OCI-LY1 (cell line): ENCODE measurements at regions not wholly inside any gene's neighbourhood (a gene's known extent, or its start where the extent isn't known, plus 50 kb on each side); places are given as distances from the start of the nearest gene placed in this dataset.

ENCODE experiments used
- H2AFZ ChIP-seq: fragments of 200-600 bp; sonication (generic), shearing (Covaris generic); 2 replicates; pipeline ENCODE4 v1.6.0; 2014; ENCODE audit warnings: antibody characterized with exemption, mild to moderate bottlenecking, low read length
- H3F3A ChIP-seq: fragments of 200-600 bp; sonication (generic), shearing (Covaris generic); 2 replicates; pipeline ENCODE4 v1.6.0; 2014; ENCODE audit warnings: mild to moderate bottlenecking, antibody characterized with exemption, low read length, moderate library complexity; ENCODE audit not compliant: insufficient read depth
- H3K27ac ChIP-seq: fragments of 200-600 bp; sonication (generic); 2 replicates; pipeline ENCODE4 v1.5.1; 2014; ENCODE audit warnings: low read length, mixed run types, mild to moderate bottlenecking, low read depth; ENCODE audit not compliant: poor library complexity, severe bottlenecking
- H3K27me3 ChIP-seq: fragments of 200-600 bp; sonication (generic); 2 replicates; pipeline ENCODE4 v1.6.0; 2014; ENCODE audit warnings: antibody characterized with exemption, mild to moderate bottlenecking, low read length, moderate library complexity; ENCODE audit not compliant: insufficient read depth
- H3K36me3 ChIP-seq: fragments of 200-600 bp; sonication (generic); 2 replicates; pipeline ENCODE4 v1.6.1; 2014; ENCODE audit warnings: mild to moderate bottlenecking, antibody characterized with exemption, low read length, moderate library complexity, mixed read lengths; ENCODE audit not compliant: insufficient read depth
- H3K4me1 ChIP-seq: fragments of 200-600 bp; sonication (generic); 2 replicates; pipeline ENCODE4 v1.5.1; 2014; ENCODE audit warnings: mild to moderate bottlenecking, low read length, moderate library complexity; ENCODE audit not compliant: insufficient read depth, severe bottlenecking
- H3K4me2 ChIP-seq: fragments of 200-600 bp; sonication (generic), shearing (Covaris generic); 2 replicates; pipeline ENCODE4 v1.6.1; 2014; ENCODE audit warnings: low read length
- H3K4me3 ChIP-seq: fragments of 200-600 bp; sonication (generic); 2 replicates; pipeline ENCODE4 v1.5.1; 2014; ENCODE audit warnings: low read length, low read depth, mild to moderate bottlenecking, mixed read lengths; ENCODE audit not compliant: poor library complexity, severe bottlenecking
- H3K79me2 ChIP-seq: fragments of 200-600 bp; shearing (Covaris generic); 2 replicates; pipeline ENCODE4 v1.6.1; 2016; ENCODE audit warnings: mixed run types, low read length, mixed read lengths; ENCODE audit not compliant: insufficient read depth
- H3K9ac ChIP-seq: fragments of 200-600 bp; sonication (generic), shearing (Covaris generic); 2 replicates; pipeline ENCODE4 v1.6.1; 2014; ENCODE audit warnings: mild to moderate bottlenecking, low read length, mixed read lengths
- H3K9me2 ChIP-seq: fragments of 200-600 bp; sonication (generic), shearing (Covaris generic); 2 replicates; pipeline ENCODE4 v1.6.1; 2014; ENCODE audit warnings: low read depth, mild to moderate bottlenecking, low read length, mixed read lengths
- H3K9me3 ChIP-seq: fragments of 200-600 bp; shearing (Covaris generic); 2 replicates; pipeline ENCODE4 v1.6.1; 2014; ENCODE audit warnings: low read length, mixed read lengths
- H4K20me1 ChIP-seq: fragments of 200-600 bp; sonication (generic), shearing (Covaris generic); 2 replicates; pipeline ENCODE4 v1.6.0; 2016; ENCODE audit warnings: mild to moderate bottlenecking, low read length; ENCODE audit not compliant: insufficient read depth
- CTCF ChIP-seq: fragments of 200-600 bp; sonication (generic), shearing (Covaris generic); IDR thresholded peaks from 2 replicates; pipeline ENCODE4 v1.5.1; 2017; ENCODE audit warnings: mild to moderate bottlenecking, antibody characterized with exemption, low read length, moderate library complexity, mixed read lengths
- EZH2 ChIP-seq: fragments of 200-600 bp; sonication (generic), shearing (Covaris generic); IDR thresholded peaks from 2 replicates; pipeline ENCODE4 v1.8.0; 2017; ENCODE audit warnings: borderline replicate concordance, mixed run types, mild to moderate bottlenecking, antibody characterized with exemption, low read length, moderate library complexity, mixed read lengths

GRCh38 chr15:23850666-23851065, 163.6 kb upstream of the NDN start:
- TF ChIP-seq EZH2 (no peak), CTCF (no peak)
- Histone ChIP-seq H3K9me2 (no peaks in the 10 kb centered on the region), H3K27me3 (no peaks in the 10 kb centered on the region), H4K20me1 (no peaks in the 10 kb centered on the region), H3K79me2 (no peaks in the 10 kb centered on the region), H3K9me3 (no peaks in the 10 kb centered on the region), H3K4me1 (no peaks in the 10 kb centered on the region), H3K9ac (no peak overlapping the region), H3K27ac (no peak overlapping the region), H3K36me3 (no peaks in the 10 kb centered on the region), H2AFZ (no peak overlapping the region), H3K4me2 (no peak overlapping the region), H3F3A (no peaks in the 10 kb centered on the region), H3K4me3 (no peak overlapping the region)

GRCh38 chr15:23851921-23852320, 164.8 kb upstream of the NDN start:
- Histone ChIP-seq H3K79me2 (no peaks in the 10 kb centered on the region), H3K9ac (no peak overlapping the region), H3K4me1 (no peaks in the 10 kb centered on the region), H3K27ac (no peak overlapping the region), H3K36me3 (no peaks in the 10 kb centered on the region), H3K9me3 (no peaks in the 10 kb centered on the region), H3K4me3 (no peak overlapping the region), H4K20me1 (no peaks in the 10 kb centered on the region), H3K9me2 (no peaks in the 10 kb centered on the region), H2AFZ (no peak overlapping the region), H3K27me3 (no peaks in the 10 kb centered on the region), H3K4me2 (no peak overlapping the region), H3F3A (no peaks in the 10 kb centered on the region)
- TF ChIP-seq CTCF (no peak), EZH2 (no peak)

GRCh38 chr15:23853286-23853685, 166.2 kb upstream of the NDN start:
- Histone ChIP-seq H3K79me2 (no peaks in the 10 kb centered on the region), H2AFZ (no peak overlapping the region), H3F3A (no peaks in the 10 kb centered on the region), H3K4me3 (no peak overlapping the region), H3K27ac (no peak overlapping the region), H3K27me3 (no peaks in the 10 kb centered on the region), H3K36me3 (no peaks in the 10 kb centered on the region), H4K20me1 (no peaks in the 10 kb centered on the region), H3K4me1 (no peaks in the 10 kb centered on the region), H3K9ac (no peak overlapping the region), H3K9me2 (no peaks in the 10 kb centered on the region), H3K4me2 (no peak overlapping the region), H3K9me3 (no peaks in the 10 kb centered on the region)
- no peak for TF ChIP-seq EZH2
- no peak for TF ChIP-seq CTCF
